Aorta (tissue), 5 donors: ENCODE measurements at regions not wholly inside any gene's neighbourhood (a gene's known extent, or its start where the extent isn't known, plus 50 kb on each side); places are given as distances from the start of the nearest gene placed in this dataset.
"Not testable (repeated sequence)": the region's sequence is repeated elsewhere in the genome, so short reads cannot be mapped to it uniquely, and the experiment has no call there.

Source experiments
- ATAC-seq: fragments of 200-7000 bp; cut with Tn5 transposase; one replicate; pipeline ENCODE4 v1.9.1; 2022; ENCODE audit warnings: moderate library complexity; ENCODE audit not compliant: low FRiP score
- DNase-seq, 2 donors: peaks; one replicate each; pipeline ENCODE4 v3.0.0-alpha.2; 2020
- H3K27ac ChIP-seq, 2 donors: one replicate each; pipeline ENCODE4 v1.5.1; 2013; ENCODE audit warnings: low read length in 2 of 2, mild to moderate bottlenecking in 2 of 2, moderate library complexity in 2 of 2, control low read depth in 1 of 2, inconsistent platforms in 1 of 2, low read depth in 1 of 2
- H3K27me3 ChIP-seq, 2 donors: one replicate each; pipeline ENCODE4 v1.6.1; 2013; ENCODE audit warnings: control low read depth in 1 of 2, low read length in 1 of 2, mild to moderate bottlenecking in 1 of 2, moderate library complexity in 1 of 2; ENCODE audit not compliant: insufficient read depth in 2 of 2, control insufficient read depth in 1 of 2
- H3K36me3 ChIP-seq, 2 donors: one replicate each; pipeline ENCODE4 v1.6.1; 2013; ENCODE audit warnings: control low read depth in 1 of 2, low read length in 1 of 2, mild to moderate bottlenecking in 1 of 2; ENCODE audit not compliant: insufficient read depth in 2 of 2, control insufficient read depth in 1 of 2
- H3K4me1 ChIP-seq, 2 donors: one replicate each; pipeline ENCODE4 v1.6.1; 2013; ENCODE audit warnings: low read length in 2 of 2, control low read depth in 1 of 2, mild to moderate bottlenecking in 1 of 2, moderate library complexity in 1 of 2; ENCODE audit not compliant: insufficient read depth in 2 of 2, control insufficient read depth in 1 of 2
- H3K4me3 ChIP-seq, 2 donors: one replicate each; pipeline ENCODE4 v1.5.1; 2013; ENCODE audit warnings: low read length in 2 of 2, control low read depth in 1 of 2, mild to moderate bottlenecking in 1 of 2
- H3K9me3 ChIP-seq: one replicate; pipeline ENCODE4 v1.6.1; 2013; ENCODE audit warnings: mild to moderate bottlenecking, low read length; ENCODE audit not compliant: control insufficient read depth
- WGBS, 2 donors: extraction: QIAGEN DNeasy Blood & Tissue Kit; methylation state at CpG; one replicate each; pipeline ENCODE4 v1.1.7; 2013; 5-methylcytosine and 5-hydroxymethylcytosine counted together
- intact Hi-C, 2 donors: fragments of 100-400 bp; cut with DNase I; formaldehyde crosslinking; loops; one replicate each; pipeline versions ENCODE4 v1.14.2 to v1.15.0; 2022
- donor health status: healthy with polysubstance abuse.
- donor health status: Bipolar disorder and iron deficiency.
- donor health status: DM: no; HTN: no; CAD: no.
- donor health status: DM: no; HTN: no; CAD: no.
- donor health status: DM: yes; HTN: yes; CAD: no.

- H3K27ac ChIP-seq = no peak overlapping the region
- no peaks in the 10 kb centered on the region for H3K9me3 ChIP-seq
- intact Hi-C loops = no loop called here
- no peak overlapping the region for H3K4me3 ChIP-seq
- H3K36me3 ChIP-seq = no peaks in the 10 kb centered on the region
- 64% methylated on average over 2 of the region's 2 CpGs for WGBS, 2 donors
- H3K27me3 ChIP-seq = no peaks in the 10 kb centered on the region
- DNase-seq (no peak), ATAC-seq (no peak)
- H3K4me1 ChIP-seq = no peaks in the 10 kb centered on the region
These were observed 155.4 kb downstream of the ZNF648 start for GRCh38 chr1:181905944-181906597.

GRCh38 chr1:181898773-181899172 lies 162.7 kb downstream of the ZNF648 start:
- DNase-seq (no peak), ATAC-seq (no peak)
- no peak overlapping the region for H3K27ac ChIP-seq
- intact Hi-C loops = no loop called here
- no peak overlapping the region for H3K4me3 ChIP-seq
- no peaks in the 10 kb centered on the region for H3K4me1 ChIP-seq
- H3K9me3 ChIP-seq = no peaks in the 10 kb centered on the region
- no peaks in the 10 kb centered on the region for H3K36me3 ChIP-seq
- H3K27me3 ChIP-seq = no peaks in the 10 kb centered on the region

- no peaks in the 10 kb centered on the region for H3K36me3 ChIP-seq
- intact Hi-C loops = no loop called here
- DNase-seq (no peak), ATAC-seq (no peak)
- no peaks in the 10 kb centered on the region for H3K4me1 ChIP-seq
- H3K27me3 ChIP-seq = no peaks in the 10 kb centered on the region
- H3K27ac ChIP-seq = no peak overlapping the region
- WGBS, 2 donors = 87 to 88% methylated on average over 2 of the region's 2 CpGs
- H3K4me3 ChIP-seq = no peak overlapping the region
- no peaks in the 10 kb centered on the region for H3K9me3 ChIP-seq
These were observed 164.7 kb downstream of the ZNF648 start for GRCh38 chr1:181896824-181897223.

GRCh38 chr1:181894439-181894859 lies 167.1 kb downstream of the ZNF648 start:
- Histone ChIP-seq H3K4me3 (no peak overlapping the region), H3K9me3 (no peaks in the 10 kb centered on the region), H3K27ac (no peak overlapping the region), H3K4me1 (no peaks in the 10 kb centered on the region), H3K27me3 (no peaks in the 10 kb centered on the region), H3K36me3 (no peaks in the 10 kb centered on the region)
- no peak for DNase-seq
- WGBS, 2 donors = 69 to 71% methylated on average over 5 of the region's 5 CpGs
- intact Hi-C loops = no loop called here
- no peak for ATAC-seq

- intact Hi-C loops = no loop called here
- H3K4me3 ChIP-seq = no peak overlapping the region
- no peaks in the 10 kb centered on the region for H3K9me3 ChIP-seq
- no peaks in the 10 kb centered on the region for H3K4me1 ChIP-seq
- 30 to 47% methylated on average over 1 of the region's 1 CpG for WGBS, 2 donors
- ATAC-seq (no peak), DNase-seq (no peak)
- H3K27ac ChIP-seq = no peak overlapping the region
- no peaks in the 10 kb centered on the region for H3K27me3 ChIP-seq
- no peaks in the 10 kb centered on the region for H3K36me3 ChIP-seq
These were observed 167.6 kb downstream of the ZNF648 start for GRCh38 chr1:181893937-181894336.

- H3K27me3 ChIP-seq, H3K27ac ChIP-seq, H3K36me3 ChIP-seq, H3K4me1 ChIP-seq, H3K4me3 ChIP-seq, H3K9me3 ChIP-seq, ATAC-seq, DNase-seq, intact Hi-C loops: not testable (repeated sequence)
These were observed 168.4 kb downstream of the ZNF648 start for GRCh38 chr1:181893150-181893549.

GRCh38 chr1:181872562-181872961 lies 188.9 kb downstream of the ZNF648 start:
- no peak for DNase-seq
- no peaks in the 10 kb centered on the region for H3K36me3 ChIP-seq
- no peaks in the 10 kb centered on the region for H3K9me3 ChIP-seq
- WGBS, 2 donors = 71 to 75% methylated on average over 3 of the region's 3 CpGs
- intact Hi-C loops = no loop called here
- no peak overlapping the region for H3K4me3 ChIP-seq
- no peaks in the 10 kb centered on the region for H3K27me3 ChIP-seq
- no peaks in the 10 kb centered on the region for H3K4me1 ChIP-seq
- no peak for ATAC-seq
- no peak overlapping the region for H3K27ac ChIP-seq

GRCh38 chr1:181863736-181864135 lies 197.8 kb downstream of the ZNF648 start:
- peaks cover 1% of the 10 kb centered on the region for H3K9me3 ChIP-seq
- no peak overlapping the region for H3K4me3 ChIP-seq
- 71 to 73% methylated on average over 1 of the region's 1 CpG for WGBS, 2 donors
- no peak for DNase-seq
- H3K4me1 ChIP-seq = no peaks in the 10 kb centered on the region
- no peaks in the 10 kb centered on the region for H3K27me3 ChIP-seq
- no peak for ATAC-seq
- intact Hi-C loops = no loop called here
- no peak overlapping the region for H3K27ac ChIP-seq
- no peaks in the 10 kb centered on the region for H3K36me3 ChIP-seq

GRCh38 chr1:181863006-181863405 lies 198.5 kb downstream of the ZNF648 start:
- H3K4me3 ChIP-seq = no peak overlapping the region
- no peaks in the 10 kb centered on the region for H3K27me3 ChIP-seq
- no peaks in the 10 kb centered on the region for H3K4me1 ChIP-seq
- no peak for DNase-seq
- 19 to 34% methylated on average over 3 of the region's 3 CpGs for WGBS, 2 donors
- H3K36me3 ChIP-seq = no peaks in the 10 kb centered on the region
- H3K9me3 ChIP-seq = peaks cover 1% of the 10 kb centered on the region
- H3K27ac ChIP-seq = no peak overlapping the region
- no peak for ATAC-seq
- intact Hi-C loops = no loop called here
